NCI-H2171 treated with DMSO at 0.1 percent for 48 hours (cell line): ENCODE measurements at regions not wholly inside any gene's neighbourhood (a gene's known extent, or its start where the extent isn't known, plus 50 kb on each side); places are given as distances from the start of the nearest gene placed in this dataset.

Experiments used
- DNase-seq: peaks from one replicate; lab custom pipeline; 2025; lab: John Stamatoyannopoulos, UW

GRCh38 chr7:156222611-156223010 lies 410.3 kb upstream of the SHH start:
- no peak for DNase-seq

- no peak for DNase-seq
Measured at GRCh38 chr7:156222151-156222550, 409.9 kb upstream of the SHH start.

DNA sequence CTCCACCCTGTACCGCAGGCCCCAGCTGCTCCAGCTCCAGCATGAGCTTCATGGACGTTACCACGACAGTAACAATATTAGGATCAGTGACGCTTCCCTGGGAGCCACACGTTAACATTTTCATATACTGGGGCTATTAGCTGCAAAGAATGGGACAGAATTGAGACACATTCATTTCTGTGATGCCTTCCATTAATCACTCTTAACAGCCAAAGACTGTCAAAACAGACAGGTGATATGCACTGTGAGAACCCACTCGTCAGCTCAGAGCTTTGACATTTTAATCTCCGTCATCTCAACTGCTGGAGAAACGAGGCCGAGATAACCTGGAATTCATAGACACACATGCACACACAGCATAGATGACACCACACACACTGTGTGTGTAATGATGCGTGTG lies 408.4 kb upstream of the SHH start:
- DNase-seq: no peak

DNA sequence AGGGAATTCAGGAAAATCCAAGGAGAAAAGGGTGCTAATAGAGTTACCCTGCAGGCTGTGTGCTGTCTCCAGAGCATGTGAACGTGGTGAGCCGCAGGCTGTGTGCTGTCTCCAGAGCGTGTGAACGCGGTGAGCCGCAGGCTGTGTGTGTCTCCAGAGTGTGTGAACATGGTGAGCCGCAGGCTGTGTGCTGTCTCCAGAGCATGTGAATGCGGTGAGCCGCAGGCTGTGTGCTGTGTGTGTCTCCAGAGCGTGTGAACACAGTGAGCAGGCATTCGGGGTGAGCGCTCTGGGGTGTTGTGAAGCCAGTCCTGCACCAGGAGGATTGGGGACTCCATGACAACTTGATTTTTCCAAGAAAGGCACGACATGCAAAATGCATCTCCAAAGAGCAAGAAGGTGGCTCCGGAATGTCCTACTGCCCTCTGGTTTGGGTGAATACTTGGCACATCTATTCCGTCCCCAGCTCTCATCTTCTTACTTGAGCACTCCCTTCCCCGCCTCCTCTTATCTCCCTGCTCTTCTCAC lies 407.9 kb upstream of the SHH start:
- DNase-seq: no peak

GRCh38 chr7:156219307-156220077 lies 407.2 kb upstream of the SHH start:
- peak; percentile 14 for DNase-seq

- DNase-seq: no peak
Measured at GRCh38 chr7:156218544-156219306, 406.5 kb upstream of the SHH start.

GRCh38 chr7:156217803-156218202 lies 405.5 kb upstream of the SHH start:
- DNase-seq: no peak

- no peak for DNase-seq
Measured at GRCh38 chr7:156209087-156209486, 396.8 kb upstream of the SHH start.

- DNase-seq: no peak
Measured at GRCh38 chr7:156207306-156207705, 395.0 kb upstream of the SHH start.

DNA sequence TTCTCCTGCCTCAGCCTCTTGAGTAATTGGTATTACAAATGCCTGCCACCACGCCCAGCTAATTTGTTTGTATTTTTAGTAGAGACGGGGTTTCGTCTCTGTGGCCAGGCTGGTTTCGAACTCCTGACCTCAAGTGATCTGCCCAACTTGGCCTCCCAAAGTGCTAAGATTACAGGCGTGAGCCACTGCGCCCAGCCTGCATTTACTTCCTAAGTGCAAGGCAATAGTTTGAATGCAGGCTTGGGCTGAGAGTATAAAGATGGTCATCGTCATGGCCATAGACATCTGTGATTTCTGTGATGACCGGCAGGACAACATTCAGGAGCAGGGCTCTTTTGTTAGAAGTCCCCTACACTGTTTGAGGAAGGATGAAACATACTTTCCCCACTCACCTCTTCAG lies 393.9 kb upstream of the SHH start:
- no peak for DNase-seq

DNA sequence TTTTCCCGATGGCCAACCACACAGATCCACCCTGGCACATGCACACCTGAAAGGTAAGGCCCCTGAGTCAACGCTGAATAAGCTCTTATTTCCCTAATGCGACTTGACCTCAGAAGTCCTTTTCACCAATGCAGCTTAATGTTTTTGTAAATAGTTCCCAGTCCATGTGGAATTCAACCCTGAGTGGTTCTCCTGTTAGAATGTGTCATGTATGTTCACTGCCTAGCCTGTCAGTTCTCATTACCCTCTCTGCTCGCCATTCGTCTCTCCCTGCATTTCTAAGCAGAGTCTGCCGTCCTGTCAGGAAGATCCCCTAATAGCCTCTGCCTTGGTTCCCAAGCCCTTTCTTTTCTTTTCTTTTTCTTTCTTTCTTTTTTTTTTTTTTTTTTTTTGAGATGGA lies 392.6 kb upstream of the SHH start:
- DNase-seq: no peak

GRCh38 chr7:156203923-156204322 lies 391.7 kb upstream of the SHH start:
- DNase-seq: no peak

GRCh38 chr7:156198277-156198676 lies 386.0 kb upstream of the SHH start:
- no peak for DNase-seq

DNA sequence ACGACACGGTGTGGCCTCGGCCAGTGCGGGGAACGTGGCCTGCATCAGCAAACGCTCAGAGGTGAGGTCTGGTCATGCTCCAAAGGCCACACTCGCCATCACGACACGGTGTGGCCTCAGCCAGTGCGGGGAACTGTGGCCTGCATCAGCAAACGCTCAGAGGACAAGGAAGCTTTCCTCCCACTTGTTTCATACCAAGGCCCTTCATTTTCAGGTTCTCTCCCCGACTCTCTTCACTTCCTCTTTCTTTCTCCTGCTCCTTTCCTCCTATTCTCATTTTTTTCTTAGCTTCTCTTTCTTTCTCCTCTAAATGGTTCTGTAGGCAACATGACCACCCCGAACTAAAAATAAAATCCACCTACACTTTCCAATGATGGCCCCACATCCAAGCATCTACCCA lies 384.4 kb upstream of the SHH start:
- no peak for DNase-seq

DNA sequence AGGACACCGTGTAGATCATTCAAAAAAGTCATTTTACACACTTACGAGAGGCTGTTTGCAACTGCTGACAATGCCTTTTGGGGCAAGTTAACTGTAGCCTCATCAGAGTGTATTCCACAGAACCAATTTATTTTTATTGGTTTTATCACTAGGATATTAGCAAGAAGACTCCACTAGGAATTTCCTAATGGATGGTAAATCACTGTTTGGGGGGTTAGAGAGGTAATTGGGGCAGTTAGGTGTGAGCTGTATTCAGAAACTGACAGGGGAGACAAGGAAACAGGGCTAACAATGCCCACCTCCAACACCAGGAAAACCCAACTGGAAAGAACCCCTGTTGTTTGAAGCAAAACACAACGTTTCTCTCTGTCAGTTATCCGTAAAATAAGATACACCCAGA lies 383.0 kb upstream of the SHH start:
- DNase-seq: no peak

GRCh38 chr7:156194813-156195212 lies 382.6 kb upstream of the SHH start:
- no peak for DNase-seq

DNA sequence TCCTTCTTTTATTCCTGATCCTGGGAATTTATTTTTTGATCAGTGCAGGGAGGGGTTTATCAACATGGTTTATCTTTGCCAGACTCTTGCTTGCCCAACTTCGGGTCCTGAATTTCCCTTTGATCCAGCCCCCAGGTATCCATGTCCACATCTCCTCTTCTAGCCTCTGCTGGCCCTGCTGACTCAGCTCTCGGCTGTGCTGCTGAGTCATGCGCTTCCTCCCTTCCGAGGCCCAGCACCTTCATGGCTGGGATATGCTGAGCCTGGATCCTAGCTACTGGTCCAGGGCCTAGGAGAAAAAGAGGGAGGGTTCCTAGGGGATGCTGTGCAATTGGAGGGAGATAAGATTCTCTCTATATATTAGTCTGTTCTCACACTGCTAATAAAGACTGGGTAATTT lies 380.7 kb upstream of the SHH start:
- no peak for DNase-seq

GRCh38 chr7:156191090-156191489 lies 378.8 kb upstream of the SHH start:
- no peak for DNase-seq

GRCh38 chr7:156185076-156185475 lies 372.8 kb upstream of the SHH start:
- no peak for DNase-seq

- no peak for DNase-seq
Measured at GRCh38 chr7:156184164-156184563, 371.9 kb upstream of the SHH start.

GRCh38 chr7:156180451-156181229 lies 368.4 kb upstream of the SHH start:
- DNase-seq: no peak

- DNase-seq: no peak
Measured at GRCh38 chr7:156179872-156180390, 367.7 kb upstream of the SHH start.
